Heart left ventricle (tissue), 13 donors: ENCODE measurements at regions not wholly inside any gene's neighbourhood (a gene's known extent, or its start where the extent isn't known, plus 50 kb on each side); places are given as distances from the start of the nearest gene placed in this dataset.

Source experiments
- CTCF ChIP-seq, 12 donors: fragments of 200-600 bp; sonication (generic) in 4 of 12; IDR thresholded peaks; one replicate each; pipeline versions ENCODE4 v1.5.0 to v1.8.0; 2018 to 2022; ENCODE audit warnings: antibody characterized with exemption in 12 of 12, mild to moderate bottlenecking in 5 of 12
- POLR2A ChIP-seq, 2 donors: fragments of 450-650 bp; IDR thresholded peaks; one replicate each; pipeline ENCODE4 v1.6.1; 2017; ENCODE audit warnings: antibody characterized with exemption in 2 of 2, mild to moderate bottlenecking in 2 of 2, moderate library complexity in 2 of 2
- donor health status: ischemic (EF 13 %, LVEDD 7.1; RV severe dilation, severe dysfunction).
- donor health status: DM: no; HTN: yes; CAD: no.
- donor health status: DM: no; HTN: no; CAD: no.
- donor health status: ischemic (EF 25% LVEDD 6.9; RV normal size, moderate dysfunction).
- donor health status: ischemic (EF 25% LVEDD 5.7; RV mildly dilated, moderate dysfunction).
- donor health status: ischemic (EF 35%, LVEDD 5.7; RV mildly dilated, moderate dysfunction).
- donor health status: nonischemic (EF 11% LVEDD 7.7; RV severe dilation, severe dysfunction).
- donor health status: DM: yes; HTN: yes; CAD: no.
- donor health status: PGD.
- donor health status: ischemic (EF 29% LVEDD 5.4; RV normal size, mild dysfunction).
- donor health status: nonischemic (EF 23%, LVEDD 6.1; RV moderate dilation, normal function).

DNA sequence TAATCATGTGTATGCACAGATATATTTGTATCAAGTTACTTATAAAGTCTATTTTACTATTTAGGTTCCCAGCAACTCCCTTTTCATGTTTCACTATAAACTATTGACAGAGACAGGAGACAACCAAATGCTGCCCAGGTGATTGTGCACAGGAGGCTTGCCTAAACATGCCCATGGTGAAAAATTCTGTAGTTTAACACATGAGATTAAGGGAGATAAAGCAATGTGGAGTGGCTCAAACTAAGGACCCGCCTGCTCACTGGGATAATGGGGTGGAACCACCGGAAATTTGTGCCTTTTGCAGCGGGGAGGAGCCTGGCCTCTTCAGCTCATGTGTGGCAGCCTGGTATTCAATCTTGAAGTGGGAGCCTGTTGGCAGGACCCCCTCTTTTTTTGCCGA is 459.5 kb upstream of the CNTN5 start:
- TF ChIP-seq CTCF (IDR thresholded peaks at IDR 0.05) (no peak), POLR2A (IDR thresholded peaks at IDR 0.05) (no peak)
